HG02763 (cell line): ENCODE measurements at regions not wholly inside any gene's neighbourhood (a gene's known extent, or its start where the extent isn't known, plus 50 kb on each side); places are given as distances from the start of the nearest gene placed in this dataset.
"Not testable (repeated sequence)": the region's sequence is repeated elsewhere in the genome, so short reads cannot be mapped to it uniquely, and the experiment has no call there.

Experiments used
- ATAC-seq: cut with Tn5 transposase; IDR thresholded peaks from one replicate; pipeline ENCODE4 v1.9.1; 2021; ENCODE audit warnings: mild to moderate bottlenecking, moderate library complexity; ENCODE audit not compliant: unreplicated experiment

DNA sequence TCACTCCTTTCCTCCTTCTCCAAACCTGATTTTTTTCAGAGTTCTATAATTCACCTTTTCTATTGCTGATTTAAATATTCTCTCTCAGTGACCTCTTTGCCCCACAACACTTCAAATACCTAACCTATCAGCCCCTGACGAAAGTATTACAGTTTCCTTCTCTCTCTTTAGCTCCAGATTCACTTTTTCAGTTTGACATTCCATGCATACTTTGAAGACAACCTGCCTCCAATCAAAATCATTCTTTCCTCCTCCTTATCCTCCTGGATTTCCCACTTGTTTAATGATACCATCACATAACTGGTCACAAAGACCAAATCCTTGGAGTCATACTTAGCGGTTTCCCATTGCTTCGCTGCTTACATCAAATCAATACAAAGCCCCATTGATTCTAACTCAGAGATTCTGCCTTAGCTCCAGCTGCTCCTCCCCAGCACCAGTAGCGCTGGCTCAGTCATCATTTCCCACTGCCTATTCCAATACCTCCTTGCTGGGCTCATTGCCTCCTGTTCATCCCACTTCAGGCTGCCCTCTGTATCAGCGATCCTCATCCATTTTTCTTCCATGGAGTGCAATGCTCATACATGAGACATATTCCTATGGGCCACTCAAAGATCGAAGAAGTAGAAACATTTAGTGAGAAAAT lies 240.1 kb downstream of the ZNF92 start:
- not testable (repeated sequence) for ATAC-seq

DNA sequence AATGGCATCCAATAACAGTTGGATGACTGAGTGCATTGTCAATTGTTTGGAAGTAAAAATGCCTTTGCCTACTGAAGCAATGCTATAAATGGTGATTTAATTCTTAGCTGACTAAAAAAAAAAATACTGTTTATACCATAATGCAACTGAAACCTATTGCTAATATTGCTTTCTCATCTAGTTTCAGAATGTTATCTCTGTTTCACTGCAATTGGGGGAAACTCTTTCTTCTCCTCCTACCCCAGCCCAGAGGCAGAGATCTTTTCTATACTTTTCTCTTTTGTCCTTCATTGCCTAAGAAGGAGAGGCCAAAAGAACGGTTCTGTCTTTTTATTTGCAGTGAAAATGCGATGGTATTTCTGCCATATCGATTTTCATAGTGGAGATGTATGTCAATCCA lies 242.5 kb downstream of the ZNF92 start:
- ATAC-seq, result not testable (repeated sequence)

DNA sequence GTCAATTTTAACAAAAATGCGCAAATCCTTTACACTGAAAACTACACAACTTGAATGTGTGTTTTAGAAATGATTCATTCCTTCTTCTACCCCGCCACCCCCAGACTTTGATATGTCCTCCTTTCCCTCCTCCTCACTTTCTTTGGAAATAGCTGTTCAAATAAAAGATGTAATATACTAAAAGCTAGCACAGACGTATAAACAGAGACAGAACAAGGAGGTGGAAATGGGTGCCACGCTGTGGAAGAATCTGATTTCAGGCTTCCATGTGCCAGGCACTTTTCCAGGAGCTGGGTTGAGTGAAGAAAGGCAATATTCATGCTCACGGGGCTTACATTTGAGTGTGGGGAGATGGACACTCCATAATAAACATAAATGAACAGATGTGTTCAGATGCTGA lies 246.6 kb downstream of the ZNF92 start:
- ATAC-seq, result not testable (repeated sequence)

DNA sequence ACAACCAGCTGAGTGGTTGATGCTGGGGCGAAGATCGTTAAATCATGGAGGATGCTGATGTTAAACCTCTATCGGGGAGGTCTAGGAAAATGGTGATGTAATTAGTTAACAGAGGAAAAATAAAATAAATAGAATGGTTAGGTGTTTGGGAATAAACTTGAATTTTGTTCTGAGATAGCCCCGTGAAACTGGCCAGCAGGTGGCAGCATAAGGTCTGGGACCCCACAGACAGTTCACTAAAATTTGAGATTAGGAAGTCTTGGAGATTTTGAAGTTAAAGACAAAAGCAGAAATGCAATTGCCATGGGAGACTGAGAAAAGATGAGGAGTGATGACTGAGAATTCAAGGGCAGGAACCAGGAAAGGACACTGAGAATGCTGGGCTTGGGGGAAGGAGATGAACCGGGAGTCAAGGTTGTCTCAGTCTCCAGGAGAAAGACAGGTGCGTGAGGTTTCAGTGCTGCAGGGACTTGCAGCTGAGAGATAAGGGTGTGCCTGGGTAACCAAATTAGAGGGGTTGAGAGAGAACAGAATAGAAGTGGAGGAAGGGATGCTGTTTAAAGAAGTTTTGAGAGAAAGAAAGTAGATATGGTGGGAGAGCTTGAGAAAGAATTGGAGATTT lies 248.0 kb downstream of the ZNF92 start:
- peak; percentile 51 for ATAC-seq

DNA sequence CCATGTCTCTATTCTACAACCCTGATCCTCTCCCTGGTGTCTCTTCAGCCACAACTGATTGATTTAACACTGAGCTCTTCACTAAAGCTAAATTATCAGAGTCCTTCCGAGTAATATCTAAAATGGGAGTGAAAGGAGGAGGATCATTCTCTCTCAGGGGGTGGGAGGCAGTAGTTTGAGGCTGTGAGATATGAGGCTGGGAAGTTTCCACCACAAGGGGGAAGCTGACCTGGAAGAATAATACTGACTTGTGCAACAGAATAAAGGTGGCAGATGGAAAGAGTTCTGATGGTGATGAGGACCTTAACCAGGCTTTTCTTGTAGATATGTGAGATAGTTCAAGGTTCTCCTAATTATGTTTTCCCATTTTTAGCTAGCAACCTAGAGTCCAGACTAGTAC lies 241.6 kb upstream of the VKORC1L1 start:
- ATAC-seq, result not testable (repeated sequence)

DNA sequence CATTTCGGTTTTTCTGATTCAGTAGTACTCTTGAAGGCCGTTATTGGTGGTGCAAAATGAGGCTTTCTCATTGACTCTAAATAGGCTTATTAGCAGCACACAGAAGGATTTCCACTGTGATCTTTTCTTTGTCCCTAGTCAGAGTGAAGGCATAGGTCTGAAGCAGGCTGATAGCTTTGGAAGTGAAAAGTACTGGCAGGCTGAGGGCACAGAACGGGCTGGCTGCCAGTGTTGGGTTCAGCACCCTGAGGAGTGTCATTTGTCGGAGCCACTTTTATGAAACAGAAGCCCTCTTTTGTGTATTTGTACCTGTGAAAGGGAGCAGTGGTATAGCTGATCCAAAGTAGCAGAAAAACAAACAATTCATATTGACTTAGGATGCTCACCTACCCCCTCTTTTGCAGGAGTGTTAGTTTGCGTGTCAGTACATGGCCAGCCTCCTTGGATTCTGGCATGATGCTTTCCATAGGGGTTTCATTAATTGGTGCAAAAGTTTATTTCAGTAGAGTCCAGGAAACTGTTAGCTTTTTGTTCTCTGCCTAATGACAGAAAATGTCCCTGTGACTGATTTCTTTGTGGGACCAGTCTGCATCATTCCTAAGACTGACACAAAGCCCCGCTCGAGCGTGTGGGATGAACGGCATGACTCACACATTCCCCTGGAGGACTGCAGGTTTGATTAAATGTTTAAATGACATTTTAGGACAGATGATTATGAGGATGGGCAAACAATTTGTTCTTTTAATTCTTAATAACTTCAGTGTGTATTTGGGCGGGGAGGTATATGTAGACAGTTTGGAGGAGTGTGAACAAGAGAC lies 239.1 kb upstream of the VKORC1L1 start:
- not testable (repeated sequence) for ATAC-seq

GRCh38 chr7:65638918-65639317 lies 234.0 kb upstream of the VKORC1L1 start:
- ATAC-seq, result not testable (repeated sequence)

DNA sequence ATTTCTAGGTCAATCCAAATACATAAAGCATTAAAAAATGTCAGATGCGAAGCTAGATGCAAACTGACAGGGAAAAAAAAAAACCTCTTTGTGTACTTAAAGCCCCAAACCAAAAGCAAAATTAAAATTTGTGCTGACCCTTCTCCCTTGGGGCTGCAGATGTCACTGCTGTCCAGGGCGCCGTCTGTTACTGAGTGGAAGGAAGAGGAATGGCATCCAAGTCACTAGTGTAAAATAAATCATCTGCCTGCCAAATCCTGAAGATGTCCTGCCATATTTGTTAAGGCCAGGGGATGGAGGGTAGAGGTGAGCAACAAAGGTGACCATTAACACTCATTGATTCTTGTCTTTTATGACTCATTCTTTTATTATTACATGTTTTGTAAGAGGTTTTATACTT lies 233.2 kb upstream of the VKORC1L1 start:
- ATAC-seq, result not testable (repeated sequence)

- not testable (repeated sequence) for ATAC-seq
These were observed 229.4 kb upstream of the VKORC1L1 start for GRCh38 chr7:65643498-65643897.

DNA sequence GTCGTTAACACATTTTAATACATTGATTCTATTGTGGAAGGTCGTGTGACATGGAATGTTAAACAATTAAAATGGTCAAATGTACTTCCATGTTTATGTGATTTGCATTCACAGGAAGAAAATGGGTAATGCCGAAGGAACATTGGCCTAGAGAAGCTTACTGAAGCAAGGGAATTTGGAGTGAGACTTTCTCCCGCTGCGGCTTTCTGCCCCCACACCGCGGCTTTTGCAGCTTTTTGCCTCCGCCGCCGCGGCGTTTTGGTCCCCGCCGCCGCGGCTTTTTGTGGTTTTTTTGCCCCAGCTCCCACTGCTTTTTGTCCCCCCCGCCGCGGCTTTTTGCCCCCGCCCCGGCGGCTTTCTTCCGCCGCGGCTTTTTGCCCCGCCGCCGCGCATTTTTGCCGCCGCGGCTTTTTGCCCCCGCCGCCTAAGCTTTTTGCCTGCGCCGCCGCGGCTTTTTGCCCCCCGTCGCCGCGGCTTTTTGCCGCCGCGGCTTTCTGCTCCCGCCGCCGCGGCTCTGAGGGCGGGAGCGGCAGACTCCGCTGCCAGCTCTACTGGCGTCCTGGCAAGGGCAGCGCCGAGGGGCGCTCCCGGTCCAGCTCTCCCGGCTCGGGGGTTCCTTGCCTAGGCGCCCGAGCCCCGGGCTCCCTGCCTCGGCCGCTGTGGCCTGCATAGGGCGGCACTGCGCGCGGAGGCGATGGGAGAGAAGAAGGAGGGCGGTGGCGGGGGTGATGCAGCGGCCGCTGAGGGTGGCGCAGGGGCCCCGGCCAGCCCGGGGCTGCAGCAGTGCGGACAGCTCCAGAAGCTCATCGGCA lies 225.5 kb upstream of the VKORC1L1 start:
- ATAC-seq, result not testable (repeated sequence)

- not testable (repeated sequence) for ATAC-seq
These were observed 221.7 kb upstream of the VKORC1L1 start for GRCh38 chr7:65651174-65651573.

- not testable (repeated sequence) for ATAC-seq
These were observed 220.9 kb upstream of the VKORC1L1 start for GRCh38 chr7:65651826-65652592.

GRCh38 chr7:65652669-65653068 lies 220.2 kb upstream of the VKORC1L1 start:
- not testable (repeated sequence) for ATAC-seq

DNA sequence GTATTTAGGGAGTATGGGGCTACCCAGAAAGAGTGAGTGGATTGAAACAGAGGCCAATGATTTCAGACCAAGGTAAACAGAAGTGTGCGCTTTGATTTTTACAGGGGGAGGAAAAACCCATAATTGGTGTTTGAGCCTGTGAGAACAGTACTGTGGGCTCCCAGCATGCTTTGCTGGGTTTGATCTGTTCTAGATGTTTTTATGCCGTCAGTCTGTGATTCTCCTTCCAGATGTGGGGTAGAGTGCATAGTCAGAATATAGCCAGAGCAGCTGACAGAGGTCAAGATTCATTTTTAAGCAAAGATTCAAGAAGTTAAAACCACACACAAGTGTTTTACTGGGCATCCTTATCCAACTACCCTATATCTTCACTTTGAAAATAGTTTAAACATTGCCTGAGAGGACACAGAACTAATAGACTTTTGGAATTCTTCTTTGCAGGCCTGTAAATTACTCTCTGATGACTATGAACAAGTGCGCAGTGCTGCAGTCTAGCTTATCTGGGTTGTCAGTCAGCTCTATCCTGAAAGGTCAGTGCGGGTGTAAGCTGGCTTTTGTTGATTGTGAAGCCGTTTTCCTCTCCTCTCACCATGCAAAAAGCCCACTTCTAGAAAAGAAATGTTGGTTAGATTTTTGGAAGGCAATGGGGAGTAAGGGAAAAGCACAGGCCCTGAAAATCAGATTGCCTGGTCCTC lies 216.2 kb upstream of the VKORC1L1 start:
- not testable (repeated sequence) for ATAC-seq

- ATAC-seq, result not testable (repeated sequence)
These were observed 189.5 kb upstream of the VKORC1L1 start for GRCh38 chr7:65683362-65683761.

DNA sequence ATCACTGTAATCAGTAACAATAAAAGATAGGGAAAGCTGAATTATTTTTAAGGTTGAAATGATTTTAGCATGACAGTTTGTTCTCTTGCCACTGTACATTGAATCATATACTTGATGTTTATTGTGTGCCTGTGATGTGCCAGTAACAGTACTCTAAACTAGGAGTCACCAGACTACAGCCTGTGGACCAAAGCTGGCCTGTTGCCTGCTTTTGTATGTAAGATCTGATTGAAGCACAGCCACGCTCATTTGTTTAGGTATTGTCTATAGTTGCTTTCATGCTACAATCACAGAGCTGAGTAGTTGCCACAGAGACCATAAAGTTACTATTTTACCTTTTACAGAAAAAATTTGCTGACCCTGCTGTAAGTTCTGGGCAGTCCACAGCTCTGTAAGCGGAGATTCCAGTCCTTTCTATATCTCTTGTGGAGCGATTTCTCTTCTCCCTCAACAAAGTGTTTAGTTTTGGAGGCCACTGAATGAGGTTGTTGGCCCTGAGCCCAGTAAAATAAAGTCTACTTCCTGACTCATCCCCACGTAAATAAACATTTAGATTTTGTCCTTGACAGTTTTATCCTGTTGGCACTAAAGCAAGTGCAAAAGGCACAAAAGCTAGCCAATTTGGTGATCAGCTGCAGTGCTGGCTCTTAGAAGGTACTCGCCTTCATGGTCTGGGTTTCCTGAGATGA lies 173.7 kb upstream of the VKORC1L1 start:
- not testable (repeated sequence) for ATAC-seq

- ATAC-seq, result not testable (repeated sequence)
These were observed 173.0 kb upstream of the VKORC1L1 start for GRCh38 chr7:65699715-65700356.

GRCh38 chr7:65719123-65719798 lies 153.6 kb upstream of the VKORC1L1 start:
- not testable (repeated sequence) for ATAC-seq
